ENCODE measurements at regions not wholly inside any gene's neighbourhood (a gene's known extent, or its start where the extent isn't known, plus 50 kb on each side); places are given as distances from the start of the nearest gene placed in this dataset.

GRCh38 chr3:182058488-182058887 is 346.8 kb downstream of the SOX2 start:
- no peak for DNase-seq (ENCODE audit: low read depth, low spot score)

DNA sequence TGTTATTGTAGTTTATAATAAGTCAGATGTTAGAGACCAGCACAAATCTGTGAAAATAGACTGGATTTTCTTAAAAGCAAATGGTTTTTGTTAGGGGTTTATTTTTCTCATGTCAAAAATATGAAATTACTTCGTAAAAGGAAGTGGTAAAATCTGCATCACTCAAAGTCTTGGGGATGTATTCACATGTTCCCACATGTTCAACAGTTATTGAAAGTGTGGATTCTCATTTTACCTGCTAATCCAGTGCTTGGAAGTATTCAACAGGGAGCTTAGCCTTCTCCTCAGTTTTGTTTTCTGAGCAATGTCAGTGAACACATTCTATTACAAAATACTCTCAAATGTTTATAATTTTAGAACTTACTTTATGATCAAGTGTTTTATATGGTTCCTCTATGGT is 352.0 kb downstream of the SOX2 start:
- Histone ChIP-seq H3K4me3 (ENCODE audit: low read depth in 2 of 2, low read length in 2 of 2) (no peak overlapping the region), H3K27ac (ENCODE audit: low read length) (no peak overlapping the region), H3K36me3 (ENCODE audit: control insufficient read depth, insufficient read depth, low read length) (no peaks in the 10 kb centered on the region), H3K9me3 (ENCODE audit: control insufficient read depth, insufficient read depth, low read depth, low read length) (no peaks in the 10 kb centered on the region), H3K4me1 (ENCODE audit: control insufficient read depth, insufficient read depth, low read length) (no peaks in the 10 kb centered on the region), H3K27me3 (ENCODE audit: control insufficient read depth, insufficient read depth, low read length) (no peaks in the 10 kb centered on the region; the same call in 1 of the 2 replicates)
- ChIA-PET CTCF (no interaction called here), POLR2A (no interaction called here)
- TF ChIP-seq POLR2AphosphoS5 (IDR thresholded peaks at IDR 0.05; ENCODE audit: low read depth, low read length) (no peak), CTCF (IDR thresholded peaks at IDR 0.05) (no peak), REST (IDR thresholded peaks at IDR 0.05; ENCODE audit: insufficient read depth in 1 of 2, low read depth in 2 of 2, low read length in 1 of 2) (no peak), TCF7L2 (IDR thresholded peaks at IDR 0.05; ENCODE audit: low read depth, low read length) (no peak), SIN3A (IDR thresholded peaks at IDR 0.05; ENCODE audit: borderline replicate concordance, insufficient read depth, low read depth, low read length) (no peak)
- in situ Hi-C loops (cut with HindIII; ENCODE audit: low pct_unique_long_range_greater_than_20kb, low sequenced_read_pairs) (no loop called here), intact Hi-C loops (cut with micrococcal nuclease; ENCODE audit: unreplicated experiment) (no loop called here)
- ATAC-seq (no peak), DNase-seq (ENCODE audit: low read depth, low spot score) (no peak)
- no TSS peak for BruUV-seq (replicated peaks)

More at GRCh38 chr3:182058488-182058887, 346.8 kb downstream of the SOX2 start:
- Histone ChIP-seq H3K27ac (ENCODE audit: low read length) (no peak overlapping the region), H3K4me1 (ENCODE audit: control insufficient read depth, insufficient read depth, low read length) (no peaks in the 10 kb centered on the region), H3K4me3 (ENCODE audit: low read depth in 2 of 2, low read length in 2 of 2) (no peak overlapping the region), H3K27me3 (ENCODE audit: control insufficient read depth, insufficient read depth, low read length) (no peaks in the 10 kb centered on the region), H3K9me3 (ENCODE audit: control insufficient read depth, insufficient read depth, low read depth, low read length) (no peaks in the 10 kb centered on the region), H3K36me3 (ENCODE audit: control insufficient read depth, insufficient read depth, low read length) (no peaks in the 10 kb centered on the region)
- TF ChIP-seq CTCF (IDR thresholded peaks at IDR 0.05) (no peak), TCF7L2 (IDR thresholded peaks at IDR 0.05; ENCODE audit: low read depth, low read length) (no peak)
- ChIA-PET CTCF (no interaction called here), POLR2A (no interaction called here)
- intact Hi-C loops (cut with micrococcal nuclease; ENCODE audit: unreplicated experiment) = no loop called here
- no peak for ATAC-seq
- in situ Hi-C loops (cut with HindIII; ENCODE audit: low pct_unique_long_range_greater_than_20kb, low sequenced_read_pairs) = no loop called here
- no TSS peak for BruUV-seq (replicated peaks)

- Histone ChIP-seq H3K9me3 (ENCODE audit: control insufficient read depth, insufficient read depth, low read depth, low read length) (no peaks in the 10 kb centered on the region), H3K4me3 (ENCODE audit: low read depth in 2 of 2, low read length in 2 of 2) (no peak overlapping the region), H3K27me3 (ENCODE audit: control insufficient read depth, insufficient read depth, low read length) (no peaks in the 10 kb centered on the region; the same call in 1 of the 2 replicates), H3K4me1 (ENCODE audit: control insufficient read depth, insufficient read depth, low read length) (no peaks in the 10 kb centered on the region), H3K36me3 (ENCODE audit: control insufficient read depth, insufficient read depth, low read length) (no peaks in the 10 kb centered on the region), H3K27ac (ENCODE audit: low read length) (no peak overlapping the region)
- ATAC-seq (no peak), DNase-seq (ENCODE audit: low read depth, low spot score) (no peak)
- BruUV-seq (replicated peaks) = no TSS peak
- CTCF ChIA-PET = no interaction called here
- intact Hi-C loops (cut with micrococcal nuclease; ENCODE audit: unreplicated experiment) = no loop called here
- in situ Hi-C loops (cut with HindIII; ENCODE audit: low pct_unique_long_range_greater_than_20kb, low sequenced_read_pairs) = no loop called here
- TF ChIP-seq SIN3A (IDR thresholded peaks at IDR 0.05; ENCODE audit: borderline replicate concordance, insufficient read depth, low read depth, low read length) = no peak
- 0 out of 4 replicates have a peak, but pooled peaks of 1 of the 2 experiments have one; percentile 31 for TF ChIP-seq REST (IDR thresholded peaks at IDR 0.05; ENCODE audit: insufficient read depth in 1 of 2, low read depth in 2 of 2, low read length in 1 of 2)
- POLR2A ChIA-PET = no interaction called here
Measured at GRCh38 chr3:182067423-182067822, 355.7 kb downstream of the SOX2 start.

All from Panc1 (cell line).